ENCODE measurements at regions not wholly inside any gene's neighbourhood (a gene's known extent, or its start where the extent isn't known, plus 50 kb on each side); places are given as distances from the start of the nearest gene placed in this dataset.

- peak; percentile 57 for DNase-seq (ENCODE audit: low spot score)
Measured at GRCh38 chr10:47166808-47167581, 133.0 kb upstream of the GDF10 start.

GRCh38 chr10:47167591-47167990 is 132.4 kb upstream of the GDF10 start:
- DNase-seq (ENCODE audit: low spot score) = no peak

GRCh38 chr10:47169581-47169980 is 130.4 kb upstream of the GDF10 start:
- DNase-seq (ENCODE audit: low spot score) = no peak

- no peak for DNase-seq (ENCODE audit: low spot score)
Measured at GRCh38 chr10:47173929-47174442, 126.0 kb upstream of the GDF10 start.

- no peak for DNase-seq (ENCODE audit: low spot score)
Measured at GRCh38 chr10:47175181-47176123, 124.5 kb upstream of the GDF10 start.

- no peak for DNase-seq (ENCODE audit: low spot score)
Measured at GRCh38 chr10:47176206-47176902, 123.6 kb upstream of the GDF10 start.

GRCh38 chr10:47176903-47177868 is 122.8 kb upstream of the GDF10 start:
- no peak for DNase-seq (ENCODE audit: low spot score)

GRCh38 chr10:47178537-47179290 is 121.3 kb upstream of the GDF10 start:
- no peak for DNase-seq (ENCODE audit: low spot score)

GRCh38 chr10:47179291-47179647 is 120.7 kb upstream of the GDF10 start:
- DNase-seq (ENCODE audit: low spot score) = no peak

GRCh38 chr10:47181052-47181849 is 118.7 kb upstream of the GDF10 start:
- no peak for DNase-seq (ENCODE audit: low spot score)

GRCh38 chr10:47182934-47183703 is 116.9 kb upstream of the GDF10 start:
- DNase-seq (ENCODE audit: low spot score) = no peak

GRCh38 chr10:47183704-47184041 is 116.3 kb upstream of the GDF10 start:
- DNase-seq (ENCODE audit: low spot score) = no peak

GRCh38 chr10:47184273-47184672 is 115.7 kb upstream of the GDF10 start:
- no peak for DNase-seq (ENCODE audit: low spot score)

- no peak for DNase-seq (ENCODE audit: low spot score)
Measured at GRCh38 chr10:47184724-47185330, 115.2 kb upstream of the GDF10 start.

GRCh38 chr10:47186941-47187340 is 113.1 kb upstream of the GDF10 start:
- DNase-seq (ENCODE audit: low spot score) = no peak

GRCh38 chr10:47187592-47187991 is 112.4 kb upstream of the GDF10 start:
- no peak for DNase-seq (ENCODE audit: low spot score)

GRCh38 chr10:47188156-47188555 is 111.8 kb upstream of the GDF10 start:
- DNase-seq (ENCODE audit: low spot score) = no peak

GRCh38 chr10:47189802-47190201 is 110.2 kb upstream of the GDF10 start:
- no peak for DNase-seq (ENCODE audit: low spot score)

Measured in H4 (cell line).